Caco-2 (cell line): ENCODE measurements at regions not wholly inside any gene's neighbourhood (a gene's known extent, or its start where the extent isn't known, plus 50 kb on each side); places are given as distances from the start of the nearest gene placed in this dataset.

Experiments used
- BruUV-seq: library from RNA; stranded (reverse); fragments of 400-500 nt; replicated peaks from 2 replicates; lab custom pipeline; 2021; lab: Mats Ljungman, UMichigan
- CTCF ChIA-PET: fragments of 300-600 bp; sonication (Branson Sonifier 250); formaldehyde crosslinking; loops from one replicate; lab custom pipeline; 2022; ENCODE audit warnings: antibody characterized with exemption; lab: Charles Lee
- POLR2A ChIA-PET: fragments of 300-600 bp; sonication (Branson Sonifier 250); formaldehyde crosslinking; loops from one replicate; lab custom pipeline; 2022; ENCODE audit warnings: antibody characterized with exemption; lab: Charles Lee
- DNase-seq, 2 experiments: peaks; one replicate each; pipeline versions ENCODE4 v3.0.0 to v3.0.0-alpha.2; 2020 to 2022
- H3K27me3 ChIP-seq: replicated peaks from 2 replicates; pipeline ENCODE4 v1.6.0; 2011; ENCODE audit warnings: low read length; ENCODE audit not compliant: control insufficient read depth, insufficient read depth
- H3K36me3 ChIP-seq: 2 replicates; pipeline ENCODE4 v1.5.1; 2011; ENCODE audit warnings: low read length; ENCODE audit not compliant: control insufficient read depth, insufficient read depth
- H3K4me1 ChIP-seq: fragments of 250-450 bp; sonication (Bioruptor Pico); 2 replicates; pipeline ENCODE4 v1.5.1; 2020; ENCODE audit warnings: mild to moderate bottlenecking
- H3K4me3 ChIP-seq: 2 replicates; pipeline ENCODE4 v1.5.1; 2011; ENCODE audit warnings: low read depth, mild to moderate bottlenecking, control low read depth, low read length
- H3K9me3 ChIP-seq: fragments of 250-450 bp; sonication (Bioruptor Pico); 2 replicates; pipeline ENCODE4 v1.5.1; 2020; ENCODE audit warnings: mild to moderate bottlenecking, moderate library complexity
- H3K27ac Mint-ChIP-seq: one replicate; pipeline ENCODE4 v1.8.0; 2022; ENCODE audit warnings: mixed read lengths; ENCODE audit not compliant: unreplicated experiment
- H3K27me3 Mint-ChIP-seq: one replicate; pipeline ENCODE4 v1.8.0; 2022; ENCODE audit warnings: mixed read lengths; ENCODE audit not compliant: insufficient read depth, unreplicated experiment
- H3K36me3 Mint-ChIP-seq: one replicate; pipeline ENCODE4 v1.8.0; 2022; ENCODE audit warnings: mild to moderate bottlenecking, mixed read lengths; ENCODE audit not compliant: insufficient read depth, unreplicated experiment
- H3K4me1 Mint-ChIP-seq: one replicate; pipeline ENCODE4 v1.8.0; 2022; ENCODE audit warnings: low read depth, mixed read lengths; ENCODE audit not compliant: unreplicated experiment
- H3K4me3 Mint-ChIP-seq: one replicate; pipeline ENCODE4 v1.8.0; 2022; ENCODE audit warnings: mild to moderate bottlenecking, moderate library complexity, mixed read lengths; ENCODE audit not compliant: unreplicated experiment
- H3K9me3 Mint-ChIP-seq: one replicate; pipeline ENCODE4 v1.8.0; 2022; ENCODE audit warnings: mixed read lengths; ENCODE audit not compliant: unreplicated experiment
- intact Hi-C: fragments of 100-400 bp; cut with micrococcal nuclease; formaldehyde crosslinking; loops from one replicate; pipeline ENCODE4 v1.10.0; 2022; ENCODE audit not compliant: unreplicated experiment
- TF ChIP-seq, protein P1 (sequence below), 2 experiments: fragments of 200-600 bp in 1 of 2; IDR thresholded peaks; 1 replicate in 1 of 2; 2 replicates in 1 of 2; pipeline versions ENCODE4 v1.5.1 to v1.8.0; 2011 to 2022; ENCODE audit warnings: antibody characterized with exemption in 1 of 2, control low read depth in 1 of 2, inconsistent platforms in 1 of 2, low read depth in 1 of 2, low read length in 1 of 2, mild to moderate bottlenecking in 1 of 2, moderate library complexity in 1 of 2; ENCODE audit not compliant: insufficient read depth in 1 of 2, severe bottlenecking in 1 of 2, unreplicated experiment in 1 of 2

DNA sequence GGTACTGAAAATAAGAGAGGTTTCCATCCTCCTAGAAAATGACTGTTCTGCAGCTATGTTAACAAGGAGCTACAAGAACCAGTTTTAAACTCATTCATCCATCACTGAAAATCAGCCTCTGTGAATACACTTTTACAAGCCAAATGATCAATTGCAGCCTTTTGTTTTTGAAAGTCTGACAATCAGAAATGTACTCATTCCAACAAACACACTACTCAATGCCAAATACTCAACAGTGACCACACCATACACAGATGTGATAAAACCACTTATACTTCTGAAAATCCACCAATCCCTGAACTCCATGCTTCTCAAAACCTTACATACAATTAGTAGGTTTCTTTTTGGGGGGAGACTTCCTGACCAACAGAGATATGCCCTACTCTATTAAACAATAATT is 663.9 kb upstream of the CHAC2 start:
- Mint-ChIP-seq H3K27me3 (no peaks in the 10 kb centered on the region), H3K36me3 (no peaks in the 10 kb centered on the region), H3K4me1 (peaks cover 17% of the 10 kb centered on the region), H3K27ac (peak overlapping the region; percentile 77), H3K4me3 (no peak overlapping the region), H3K9me3 (no peaks in the 10 kb centered on the region)
- Histone ChIP-seq H3K9me3 (peaks cover 3% of the 10 kb centered on the region; the same call in 1 of the 2 replicates), H3K4me1 (peaks cover 31% of the 10 kb centered on the region), H3K36me3 (no peaks in the 10 kb centered on the region), H3K4me3 (no peak overlapping the region), H3K27me3 (no peaks in the 10 kb centered on the region)
- ChIA-PET POLR2A (no interaction called here), CTCF (no interaction called here)
- no TSS peak for BruUV-seq
- intact Hi-C loops: loop anchor here (2.0 kb wide), 1 partner anchor 75 kb away; no protein-coding TSS in a partner anchor
- TF ChIP-seq, protein P1, sequence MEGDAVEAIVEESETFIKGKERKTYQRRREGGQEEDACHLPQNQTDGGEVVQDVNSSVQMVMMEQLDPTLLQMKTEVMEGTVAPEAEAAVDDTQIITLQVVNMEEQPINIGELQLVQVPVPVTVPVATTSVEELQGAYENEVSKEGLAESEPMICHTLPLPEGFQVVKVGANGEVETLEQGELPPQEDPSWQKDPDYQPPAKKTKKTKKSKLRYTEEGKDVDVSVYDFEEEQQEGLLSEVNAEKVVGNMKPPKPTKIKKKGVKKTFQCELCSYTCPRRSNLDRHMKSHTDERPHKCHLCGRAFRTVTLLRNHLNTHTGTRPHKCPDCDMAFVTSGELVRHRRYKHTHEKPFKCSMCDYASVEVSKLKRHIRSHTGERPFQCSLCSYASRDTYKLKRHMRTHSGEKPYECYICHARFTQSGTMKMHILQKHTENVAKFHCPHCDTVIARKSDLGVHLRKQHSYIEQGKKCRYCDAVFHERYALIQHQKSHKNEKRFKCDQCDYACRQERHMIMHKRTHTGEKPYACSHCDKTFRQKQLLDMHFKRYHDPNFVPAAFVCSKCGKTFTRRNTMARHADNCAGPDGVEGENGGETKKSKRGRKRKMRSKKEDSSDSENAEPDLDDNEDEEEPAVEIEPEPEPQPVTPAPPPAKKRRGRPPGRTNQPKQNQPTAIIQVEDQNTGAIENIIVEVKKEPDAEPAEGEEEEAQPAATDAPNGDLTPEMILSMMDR (IDR thresholded peaks at IDR 0.05; ENCODE audit: insufficient read depth in 1 of 2, low read depth in 1 of 2, low read length in 1 of 2, severe bottlenecking in 1 of 2, unreplicated experiment in 1 of 2): no peak
- no peak for DNase-seq

DNA sequence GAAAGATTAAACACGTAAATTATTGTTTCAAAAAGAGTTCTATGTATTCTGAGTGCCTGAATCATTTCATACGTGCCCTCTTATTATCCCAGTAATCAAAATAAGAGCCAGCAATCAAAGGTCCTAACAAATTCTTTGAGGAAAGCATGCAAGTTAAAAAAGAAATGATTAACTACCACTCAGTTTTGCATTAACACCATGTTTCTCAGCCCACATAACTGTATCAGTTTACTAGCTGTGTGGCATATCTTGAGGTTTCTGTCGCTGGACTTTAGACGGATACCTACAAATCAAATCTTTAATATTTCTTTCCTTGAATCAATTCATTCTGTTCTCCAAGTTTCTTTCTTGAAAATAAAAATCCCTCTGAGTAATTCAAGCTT is 668.9 kb upstream of the CHAC2 start:
- H3K27ac Mint-ChIP-seq: no peak overlapping the region
- H3K36me3 ChIP-seq: no peaks in the 10 kb centered on the region
- DNase-seq: no peak
- no peaks in the 10 kb centered on the region for H3K27me3 ChIP-seq
- intact Hi-C loops: no loop called here
- H3K4me1 ChIP-seq: peaks cover 23% of the 10 kb centered on the region
- H3K9me3 Mint-ChIP-seq: no peaks in the 10 kb centered on the region
- H3K4me3 ChIP-seq: no peak overlapping the region
- H3K27me3 Mint-ChIP-seq: no peaks in the 10 kb centered on the region
- BruUV-seq: no TSS peak
- no peak overlapping the region for H3K4me3 Mint-ChIP-seq
- peaks cover 15% of the 10 kb centered on the region for H3K4me1 Mint-ChIP-seq
- H3K9me3 ChIP-seq: no peaks in the 10 kb centered on the region; the same call in 1 of the 2 replicates
- no peaks in the 10 kb centered on the region for H3K36me3 Mint-ChIP-seq
- ChIA-PET CTCF (interaction anchor here (0.6 kb wide), 1 partner anchor 32 kb away, joined by 3 read pairs; no protein-coding TSS in a partner anchor), POLR2A (no interaction called here)
- TF ChIP-seq, protein P1 (IDR thresholded peaks at IDR 0.05; ENCODE audit: insufficient read depth in 1 of 2, low read depth in 1 of 2, low read length in 1 of 2, severe bottlenecking in 1 of 2, unreplicated experiment in 1 of 2): no peak

DNA sequence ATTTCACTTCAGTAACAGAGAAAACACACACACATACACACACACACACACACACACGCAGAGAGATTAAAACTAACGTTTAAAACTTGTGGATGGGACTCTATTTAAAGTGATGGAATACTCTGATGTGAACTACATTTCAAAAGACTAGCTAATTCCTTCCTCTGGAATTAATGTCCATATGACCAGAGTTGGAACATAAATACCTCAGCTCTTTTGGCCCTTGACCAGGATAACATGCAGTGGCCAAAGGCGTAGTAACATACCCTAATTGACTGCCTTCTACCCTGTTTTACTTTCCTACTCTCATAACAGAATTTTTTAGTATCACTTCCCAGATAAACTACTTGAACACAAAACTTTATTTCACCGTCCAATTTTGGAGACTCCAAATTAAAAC is 671.3 kb upstream of the CHAC2 start:
- Histone ChIP-seq H3K4me3 (no peak overlapping the region), H3K36me3 (no peaks in the 10 kb centered on the region), H3K4me1 (peaks cover 13% of the 10 kb centered on the region), H3K9me3 (no peaks in the 10 kb centered on the region), H3K27me3 (no peaks in the 10 kb centered on the region)
- Mint-ChIP-seq H3K36me3 (no peaks in the 10 kb centered on the region), H3K4me3 (no peak overlapping the region), H3K27me3 (no peaks in the 10 kb centered on the region), H3K9me3 (no peaks in the 10 kb centered on the region), H3K27ac (no peak overlapping the region), H3K4me1 (peaks cover 7% of the 10 kb centered on the region)
- no peak for DNase-seq
- ChIA-PET CTCF (no interaction called here), POLR2A (no interaction called here)
- TF ChIP-seq, protein P1 (IDR thresholded peaks at IDR 0.05; ENCODE audit: insufficient read depth in 1 of 2, low read depth in 1 of 2, low read length in 1 of 2, severe bottlenecking in 1 of 2, unreplicated experiment in 1 of 2): no peak
- BruUV-seq: no TSS peak
- intact Hi-C loops: no loop called here
